ENCODE measurements at regions not wholly inside any gene's neighbourhood (a gene's known extent, or its start where the extent isn't known, plus 50 kb on each side); places are given as distances from the start of the nearest gene placed in this dataset.

- Mint-ChIP-seq H3K4me1 (peaks cover 15% of the 10 kb centered on the region), H3K27ac (no peak overlapping the region), H3K9me3 (no peaks in the 10 kb centered on the region), H3K27me3 (ENCODE audit: insufficient read depth, low read depth) (peaks cover 9% of the 10 kb centered on the region), H3K4me3 (no peak overlapping the region), H3K36me3 (no peaks in the 10 kb centered on the region)
- Histone ChIP-seq H3K27ac (no peak overlapping the region), H3K4me3 (no peak overlapping the region), H2AFZ (replicated peaks) (no peak overlapping the region), H3K4me1 (peaks cover 4% of the 10 kb centered on the region), H3K9me3 (ENCODE audit: low read depth) (no peaks in the 10 kb centered on the region), H4K20me1 (ENCODE audit: low read depth) (no peaks in the 10 kb centered on the region), H3K27me3 (no peaks in the 10 kb centered on the region), H3K9ac (no peak overlapping the region), H3K36me3 (no peaks in the 10 kb centered on the region), H3K4me2 (no peak overlapping the region), H3K79me2 (ENCODE audit: low read depth) (no peaks in the 10 kb centered on the region), H3F3A (ENCODE audit: low read depth) (peaks cover 2% of the 10 kb centered on the region)
- no peak for TF ChIP-seq CTCF (IDR thresholded peaks at IDR 0.05)
- no peak for TF ChIP-seq EZH2phosphoT487 (IDR thresholded peaks at IDR 0.05)
- TF ChIP-seq EZH2 (IDR thresholded peaks at IDR 0.05), result no peak
- no peak for DNase-seq (ENCODE audit: low spot score)
Measured at GRCh38 chrX:9316096-9316495, 148.8 kb upstream of the TBL1X start.

- H3K9me3 Mint-ChIP-seq, result no peaks in the 10 kb centered on the region
Measured at GRCh38 chrX:9317176-9317575, 147.7 kb upstream of the TBL1X start.

GRCh38 chrX:9318213-9318612 lies 146.6 kb upstream of the TBL1X start:
- H3K9me3 Mint-ChIP-seq, result no peaks in the 10 kb centered on the region
- Histone ChIP-seq H3K36me3 (no peaks in the 10 kb centered on the region), H4K20me1 (ENCODE audit: low read depth) (no peaks in the 10 kb centered on the region), H3K79me2 (ENCODE audit: low read depth) (no peaks in the 10 kb centered on the region), H3F3A (ENCODE audit: low read depth) (peaks cover 4% of the 10 kb centered on the region), H3K27ac (no peak overlapping the region), H3K27me3 (no peaks in the 10 kb centered on the region), H2AFZ (replicated peaks) (no peak overlapping the region), H3K9ac (no peak overlapping the region), H3K4me3 (no peak overlapping the region), H3K4me2 (no peak overlapping the region), H3K9me3 (ENCODE audit: low read depth) (no peaks in the 10 kb centered on the region), H3K4me1 (peaks cover 5% of the 10 kb centered on the region)
- H3K4me3 Mint-ChIP-seq, result no peak overlapping the region
- TF ChIP-seq EZH2 (IDR thresholded peaks at IDR 0.05), result no peak
- TF ChIP-seq EZH2phosphoT487 (IDR thresholded peaks at IDR 0.05), result no peak
- TF ChIP-seq CTCF (IDR thresholded peaks at IDR 0.05), result no peak
- peaks cover 15% of the 10 kb centered on the region for H3K4me1 Mint-ChIP-seq
- H3K27ac Mint-ChIP-seq, result peak overlapping the region; percentile 74
- H3K36me3 Mint-ChIP-seq, result no peaks in the 10 kb centered on the region
- DNase-seq (ENCODE audit: low spot score), result no peak
- H3K27me3 Mint-ChIP-seq (ENCODE audit: insufficient read depth, low read depth), result peaks cover 12% of the 10 kb centered on the region

More at GRCh38 chrX:9317176-9317575, 147.7 kb upstream of the TBL1X start:
- H2AFZ ChIP-seq (replicated peaks), result no peak overlapping the region
- Mint-ChIP-seq H3K27ac (peak overlapping the region; percentile 51), H3K27me3 (ENCODE audit: insufficient read depth, low read depth) (peaks cover 9% of the 10 kb centered on the region), H3K4me1 (peaks cover 15% of the 10 kb centered on the region), H3K36me3 (no peaks in the 10 kb centered on the region), H3K4me3 (no peak overlapping the region)
- H3K27ac ChIP-seq, result no peak overlapping the region
- H3K9ac ChIP-seq, result no peak overlapping the region
- H3K4me1 ChIP-seq, result peaks cover 5% of the 10 kb centered on the region
- peak; percentile 13 for DNase-seq (ENCODE audit: low spot score)
- H3K27me3 ChIP-seq, result no peaks in the 10 kb centered on the region
- peaks cover 4% of the 10 kb centered on the region for H3F3A ChIP-seq (ENCODE audit: low read depth)
- H3K79me2 ChIP-seq (ENCODE audit: low read depth), result no peaks in the 10 kb centered on the region
- H4K20me1 ChIP-seq (ENCODE audit: low read depth), result no peaks in the 10 kb centered on the region
- H3K9me3 ChIP-seq (ENCODE audit: low read depth), result no peaks in the 10 kb centered on the region
- TF ChIP-seq EZH2 (IDR thresholded peaks at IDR 0.05) (no peak), EZH2phosphoT487 (IDR thresholded peaks at IDR 0.05) (no peak), CTCF (IDR thresholded peaks at IDR 0.05) (no peak)
- no peaks in the 10 kb centered on the region for H3K36me3 ChIP-seq
- H3K4me2 ChIP-seq, result no peak overlapping the region
- H3K4me3 ChIP-seq, result no peak overlapping the region

Measured in neural progenitor cell (in vitro differentiated cells).